Calu3 (cell line): ENCODE measurements at regions not wholly inside any gene's neighbourhood (a gene's known extent, or its start where the extent isn't known, plus 50 kb on each side); places are given as distances from the start of the nearest gene placed in this dataset.
A peak's percentile ranks its signal among the peaks of the same experiment; 100 is the strongest.

Experiments used
- BruUV-seq: library from RNA; stranded (reverse); fragments of 400-500 nt; replicated peaks from 2 replicates; lab custom pipeline; 2021; lab: Mats Ljungman, UMichigan
- CTCF ChIA-PET: fragments of 300-600 bp; sonication (Branson Sonifier 250); formaldehyde crosslinking; loops from one replicate; lab custom pipeline; 2022; ENCODE audit warnings: antibody characterized with exemption; lab: Charles Lee
- DNase-seq: peaks from one replicate; pipeline ENCODE4 v3.0.0; 2022
- H3K27ac Mint-ChIP-seq: one replicate; pipeline ENCODE4 v1.8.0; 2022; ENCODE audit warnings: mixed read lengths; ENCODE audit not compliant: unreplicated experiment
- H3K27me3 Mint-ChIP-seq: one replicate; pipeline ENCODE4 v1.8.0; 2022; ENCODE audit warnings: mixed read lengths; ENCODE audit not compliant: unreplicated experiment
- H3K36me3 Mint-ChIP-seq: one replicate; pipeline ENCODE4 v1.8.0; 2022; ENCODE audit warnings: mild to moderate bottlenecking, moderate library complexity, mixed read lengths; ENCODE audit not compliant: insufficient read depth, unreplicated experiment
- H3K4me1 Mint-ChIP-seq: one replicate; pipeline ENCODE4 v1.8.0; 2022; ENCODE audit warnings: mild to moderate bottlenecking, low read depth, mixed read lengths; ENCODE audit not compliant: unreplicated experiment
- H3K4me3 Mint-ChIP-seq: one replicate; pipeline ENCODE4 v1.8.0; 2022; ENCODE audit warnings: mild to moderate bottlenecking, low read depth, moderate library complexity, mixed read lengths; ENCODE audit not compliant: unreplicated experiment
- H3K9me3 Mint-ChIP-seq: one replicate; pipeline ENCODE4 v1.8.0; 2022; ENCODE audit warnings: low read depth, mixed read lengths; ENCODE audit not compliant: unreplicated experiment
- intact Hi-C: fragments of 100-400 bp; cut with micrococcal nuclease; formaldehyde crosslinking; loops from one replicate; pipeline ENCODE4 v1.10.0; 2022; ENCODE audit not compliant: unreplicated experiment
- TF ChIP-seq, protein P1 (sequence below): fragments of 200-600 bp; IDR thresholded peaks from one replicate; pipeline ENCODE4 v1.8.0; 2022; ENCODE audit warnings: antibody characterized with exemption; ENCODE audit not compliant: unreplicated experiment

- Mint-ChIP-seq H3K27me3 (no peaks in the 10 kb centered on the region), H3K4me3 (no peak overlapping the region), H3K4me1 (peaks cover 19% of the 10 kb centered on the region), H3K9me3 (peaks cover 3% of the 10 kb centered on the region), H3K27ac (no peak overlapping the region), H3K36me3 (no peaks in the 10 kb centered on the region)
- BruUV-seq: no TSS peak
- no peak for DNase-seq
- CTCF ChIA-PET: no interaction called here
- intact Hi-C loops: no loop called here
- TF ChIP-seq, protein P1, sequence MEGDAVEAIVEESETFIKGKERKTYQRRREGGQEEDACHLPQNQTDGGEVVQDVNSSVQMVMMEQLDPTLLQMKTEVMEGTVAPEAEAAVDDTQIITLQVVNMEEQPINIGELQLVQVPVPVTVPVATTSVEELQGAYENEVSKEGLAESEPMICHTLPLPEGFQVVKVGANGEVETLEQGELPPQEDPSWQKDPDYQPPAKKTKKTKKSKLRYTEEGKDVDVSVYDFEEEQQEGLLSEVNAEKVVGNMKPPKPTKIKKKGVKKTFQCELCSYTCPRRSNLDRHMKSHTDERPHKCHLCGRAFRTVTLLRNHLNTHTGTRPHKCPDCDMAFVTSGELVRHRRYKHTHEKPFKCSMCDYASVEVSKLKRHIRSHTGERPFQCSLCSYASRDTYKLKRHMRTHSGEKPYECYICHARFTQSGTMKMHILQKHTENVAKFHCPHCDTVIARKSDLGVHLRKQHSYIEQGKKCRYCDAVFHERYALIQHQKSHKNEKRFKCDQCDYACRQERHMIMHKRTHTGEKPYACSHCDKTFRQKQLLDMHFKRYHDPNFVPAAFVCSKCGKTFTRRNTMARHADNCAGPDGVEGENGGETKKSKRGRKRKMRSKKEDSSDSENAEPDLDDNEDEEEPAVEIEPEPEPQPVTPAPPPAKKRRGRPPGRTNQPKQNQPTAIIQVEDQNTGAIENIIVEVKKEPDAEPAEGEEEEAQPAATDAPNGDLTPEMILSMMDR: no peak
These were observed 62.4 kb upstream of the STAC start for GRCh38 chr3:36317915-36318314.

DNA sequence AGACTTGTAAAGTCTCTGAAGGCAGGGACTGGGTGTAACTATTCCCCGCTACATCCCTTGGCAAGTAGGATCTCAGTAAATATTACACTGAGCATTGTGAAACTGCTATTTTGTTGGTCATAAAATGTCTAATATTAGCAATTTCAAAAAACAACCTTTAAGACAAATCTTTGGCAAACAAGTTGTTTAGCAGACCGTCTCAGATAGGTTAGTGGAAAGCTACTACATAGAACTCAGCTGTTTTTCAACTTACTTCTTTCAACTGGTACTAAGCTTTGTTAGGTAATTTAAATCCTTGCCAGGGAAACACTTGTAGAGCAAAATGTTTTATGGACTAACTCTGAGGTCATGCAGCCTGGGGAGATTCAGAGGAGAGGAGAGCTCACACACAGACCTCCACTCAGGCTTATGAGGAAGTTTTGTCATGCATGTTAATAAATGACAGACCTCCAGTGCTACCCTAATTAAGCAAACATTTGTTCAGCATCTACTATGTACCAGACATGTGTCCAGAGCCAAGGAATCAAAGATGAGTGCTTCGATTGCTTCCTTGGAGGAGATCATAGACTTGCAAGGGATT, 61.6 kb upstream of the STAC start:
- peaks cover 3% of the 10 kb centered on the region for H3K9me3 Mint-ChIP-seq
- no TSS peak for BruUV-seq
- H3K4me1 Mint-ChIP-seq: peaks cover 19% of the 10 kb centered on the region
- CTCF ChIA-PET: interaction anchor here (0.6 kb wide), 1 partner anchor 24 kb away, joined by 4 read pairs; no protein-coding TSS in a partner anchor
- TF ChIP-seq, protein P1: no peak
- H3K36me3 Mint-ChIP-seq: no peaks in the 10 kb centered on the region
- DNase-seq: peak; percentile 9
- no peak overlapping the region for H3K27ac Mint-ChIP-seq
- no peaks in the 10 kb centered on the region for H3K27me3 Mint-ChIP-seq
- no peak overlapping the region for H3K4me3 Mint-ChIP-seq
- intact Hi-C loops: no loop called here

DNA sequence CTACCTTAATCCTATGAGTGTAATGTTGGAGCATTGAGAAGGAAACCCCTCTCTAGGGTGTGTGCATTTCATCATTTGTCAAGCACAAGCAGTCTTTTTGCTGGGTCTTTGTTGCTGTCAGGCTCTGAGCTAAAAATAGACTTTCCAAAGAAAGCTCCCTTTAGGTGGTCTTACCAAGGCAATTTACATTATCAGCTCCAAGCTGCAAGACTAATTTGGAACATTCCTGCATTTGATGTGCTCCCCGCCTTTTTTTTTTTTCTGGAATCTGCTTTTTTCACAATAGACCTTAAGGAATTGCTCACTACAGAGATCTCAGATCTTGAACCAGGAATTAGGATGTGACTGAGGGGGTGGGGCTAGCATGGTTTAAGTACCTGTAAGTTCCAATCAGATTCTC, 60.6 kb upstream of the STAC start:
- no peak overlapping the region for H3K4me3 Mint-ChIP-seq
- intact Hi-C loops: loop anchor here (1.0 kb wide), 1 partner anchor 9 kb away; no protein-coding TSS in a partner anchor
- no peak overlapping the region for H3K27ac Mint-ChIP-seq

More for the DNA sequence above, 60.6 kb upstream of the STAC start:
- Mint-ChIP-seq H3K4me1 (peaks cover 19% of the 10 kb centered on the region), H3K27me3 (no peaks in the 10 kb centered on the region), H3K9me3 (peaks cover 6% of the 10 kb centered on the region), H3K36me3 (no peaks in the 10 kb centered on the region)
- CTCF ChIA-PET: interaction anchor here (0.7 kb wide), 1 partner anchor 984 kb away, joined by 3 read pairs; no protein-coding TSS in a partner anchor
- BruUV-seq: no TSS peak
- no peak for DNase-seq
- TF ChIP-seq, protein P1: no peak
